ENCODE measurements at regions not wholly inside any gene's neighbourhood (a gene's known extent, or its start where the extent isn't known, plus 50 kb on each side); places are given as distances from the start of the nearest gene placed in this dataset.
"Not testable (repeated sequence)": the region's sequence is repeated elsewhere in the genome, so short reads cannot be mapped to it uniquely, and the experiment has no call there.

- TF ChIP-seq, protein P1, sequence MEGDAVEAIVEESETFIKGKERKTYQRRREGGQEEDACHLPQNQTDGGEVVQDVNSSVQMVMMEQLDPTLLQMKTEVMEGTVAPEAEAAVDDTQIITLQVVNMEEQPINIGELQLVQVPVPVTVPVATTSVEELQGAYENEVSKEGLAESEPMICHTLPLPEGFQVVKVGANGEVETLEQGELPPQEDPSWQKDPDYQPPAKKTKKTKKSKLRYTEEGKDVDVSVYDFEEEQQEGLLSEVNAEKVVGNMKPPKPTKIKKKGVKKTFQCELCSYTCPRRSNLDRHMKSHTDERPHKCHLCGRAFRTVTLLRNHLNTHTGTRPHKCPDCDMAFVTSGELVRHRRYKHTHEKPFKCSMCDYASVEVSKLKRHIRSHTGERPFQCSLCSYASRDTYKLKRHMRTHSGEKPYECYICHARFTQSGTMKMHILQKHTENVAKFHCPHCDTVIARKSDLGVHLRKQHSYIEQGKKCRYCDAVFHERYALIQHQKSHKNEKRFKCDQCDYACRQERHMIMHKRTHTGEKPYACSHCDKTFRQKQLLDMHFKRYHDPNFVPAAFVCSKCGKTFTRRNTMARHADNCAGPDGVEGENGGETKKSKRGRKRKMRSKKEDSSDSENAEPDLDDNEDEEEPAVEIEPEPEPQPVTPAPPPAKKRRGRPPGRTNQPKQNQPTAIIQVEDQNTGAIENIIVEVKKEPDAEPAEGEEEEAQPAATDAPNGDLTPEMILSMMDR (IDR thresholded peaks at IDR 0.05), result not testable (repeated sequence)
- TF ChIP-seq, protein P2, sequence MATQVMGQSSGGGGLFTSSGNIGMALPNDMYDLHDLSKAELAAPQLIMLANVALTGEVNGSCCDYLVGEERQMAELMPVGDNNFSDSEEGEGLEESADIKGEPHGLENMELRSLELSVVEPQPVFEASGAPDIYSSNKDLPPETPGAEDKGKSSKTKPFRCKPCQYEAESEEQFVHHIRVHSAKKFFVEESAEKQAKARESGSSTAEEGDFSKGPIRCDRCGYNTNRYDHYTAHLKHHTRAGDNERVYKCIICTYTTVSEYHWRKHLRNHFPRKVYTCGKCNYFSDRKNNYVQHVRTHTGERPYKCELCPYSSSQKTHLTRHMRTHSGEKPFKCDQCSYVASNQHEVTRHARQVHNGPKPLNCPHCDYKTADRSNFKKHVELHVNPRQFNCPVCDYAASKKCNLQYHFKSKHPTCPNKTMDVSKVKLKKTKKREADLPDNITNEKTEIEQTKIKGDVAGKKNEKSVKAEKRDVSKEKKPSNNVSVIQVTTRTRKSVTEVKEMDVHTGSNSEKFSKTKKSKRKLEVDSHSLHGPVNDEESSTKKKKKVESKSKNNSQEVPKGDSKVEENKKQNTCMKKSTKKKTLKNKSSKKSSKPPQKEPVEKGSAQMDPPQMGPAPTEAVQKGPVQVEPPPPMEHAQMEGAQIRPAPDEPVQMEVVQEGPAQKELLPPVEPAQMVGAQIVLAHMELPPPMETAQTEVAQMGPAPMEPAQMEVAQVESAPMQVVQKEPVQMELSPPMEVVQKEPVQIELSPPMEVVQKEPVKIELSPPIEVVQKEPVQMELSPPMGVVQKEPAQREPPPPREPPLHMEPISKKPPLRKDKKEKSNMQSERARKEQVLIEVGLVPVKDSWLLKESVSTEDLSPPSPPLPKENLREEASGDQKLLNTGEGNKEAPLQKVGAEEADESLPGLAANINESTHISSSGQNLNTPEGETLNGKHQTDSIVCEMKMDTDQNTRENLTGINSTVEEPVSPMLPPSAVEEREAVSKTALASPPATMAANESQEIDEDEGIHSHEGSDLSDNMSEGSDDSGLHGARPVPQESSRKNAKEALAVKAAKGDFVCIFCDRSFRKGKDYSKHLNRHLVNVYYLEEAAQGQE (IDR thresholded peaks at IDR 0.05; ENCODE audit: insufficient read depth in 1 of 2, low read depth in 2 of 2, low read length in 1 of 2), result not testable (repeated sequence)
- not testable (repeated sequence) for TF ChIP-seq POLR2AphosphoS5 (IDR thresholded peaks at IDR 0.05; ENCODE audit: low read depth, low read length)
Observed at GRCh38 chr1:121543988-121544387, 359.2 kb downstream of the SRGAP2C start.

Measured in Panc1 (cell line).